HCT116 (cell line): ENCODE measurements at regions not wholly inside any gene's neighbourhood (a gene's known extent, or its start where the extent isn't known, plus 50 kb on each side); places are given as distances from the start of the nearest gene placed in this dataset.

Experiments
- ATAC-seq: fragments of 200-7000 bp; cut with Tn5 transposase; 2 replicates; pipeline ENCODE4 v1.9.1; 2020; ENCODE audit warnings: mild to moderate bottlenecking, moderate library complexity
- BruUV-seq: library from RNA; stranded (reverse); fragments of 400-500 nt; replicated peaks from 2 replicates; lab custom pipeline; 2021; lab: Mats Ljungman, UMichigan
- CTCF ChIA-PET: fragments of 300-600 bp; sonication (Branson Sonifier 250); formaldehyde crosslinking; loops from one replicate; lab custom pipeline; 2021; ENCODE audit warnings: antibody characterized with exemption; lab: Charles Lee
- POLR2A ChIA-PET: fragments of 300-600, 350-600 bp; sonication (Branson Sonifier 250); formaldehyde crosslinking; loops from one replicate; lab custom pipeline; 2021; ENCODE audit warnings: antibody characterized with exemption; lab: Charles Lee
- RAD21 ChIA-PET, 2 experiments: fragments of 300-600 bp; sonication (Branson Sonifier 250); formaldehyde crosslinking; loops; one replicate each; lab custom pipeline; 2023; ENCODE audit warnings: low total read pairs in 2 of 2; ENCODE audit not compliant: uncharacterized antibody in 2 of 2, unreplicated experiment in 2 of 2, low non-redundant PET in 1 of 2; lab: Charles Lee
- DNase-seq: peaks from one replicate; pipeline ENCODE4 v3.0.0-alpha.2; 2010; ENCODE audit warnings: low read depth, low spot score
- H2AFZ ChIP-seq: fragments of 200-600 bp; shearing (Covaris generic), sonication (generic); 2 replicates; pipeline ENCODE4 v1.6.1; 2017; ENCODE audit warnings: low read depth, mixed run types, mixed read lengths, antibody characterized with exemption, low read length; ENCODE audit not compliant: poor library complexity, severe bottlenecking
- H3K27ac ChIP-seq: 2 replicates; pipeline ENCODE4 v1.5.1; 2012; ENCODE audit warnings: low read depth, low read length
- H3K27me3 ChIP-seq: fragments of 200-600 bp; sonication (generic); 2 replicates; pipeline ENCODE4 v1.6.1; 2016; ENCODE audit warnings: mixed run types, low read length, mixed read lengths; ENCODE audit not compliant: insufficient read depth
- H3K36me3 ChIP-seq, 2 experiments: fragments of 200-500 bp in 1 of 2; fragments of 200-600 bp in 1 of 2; sonication (Bioruptor generic) in 1 of 2; sonication (generic) in 1 of 2; 2 replicates each; pipeline versions ENCODE4 v1.5.1 to v1.6.1; 2014 to 2016; ENCODE audit warnings: low read length in 2 of 2, inconsistent platforms in 1 of 2, mixed read lengths in 1 of 2, mixed run types in 1 of 2; ENCODE audit not compliant: insufficient read depth in 2 of 2, control insufficient read depth in 1 of 2
- H3K4me1 ChIP-seq, 2 experiments: fragments of 200-600 bp in 1 of 2; sonication (generic) in 1 of 2; 2 replicates each; pipeline versions ENCODE4 v1.5.1 to v1.6.1; 2012 to 2017; ENCODE audit warnings: low read length in 2 of 2, inconsistent platforms in 1 of 2, mild to moderate bottlenecking in 1 of 2, mixed read lengths in 1 of 2, mixed run types in 1 of 2, moderate library complexity in 1 of 2; ENCODE audit not compliant: insufficient read depth in 2 of 2, control insufficient read depth in 1 of 2
- H3K4me2 ChIP-seq: fragments of 200-600 bp; sonication (generic); 2 replicates; pipeline ENCODE4 v1.6.1; 2017; ENCODE audit warnings: mixed run types, low read length, mixed read lengths
- H3K4me3 ChIP-seq, 2 experiments: fragments of 200-600 bp in 1 of 2; sonication (generic) in 1 of 2; replicated peaks in 1 of 2; 2 replicates each; pipeline ENCODE4 v1.5.1; 2011 to 2016; ENCODE audit warnings: low read length in 2 of 2, control low read depth in 1 of 2, low read depth in 1 of 2, mild to moderate bottlenecking in 1 of 2, mixed read lengths in 1 of 2, mixed run types in 1 of 2
- H3K79me2 ChIP-seq: fragments of 200-600 bp; sonication (generic); 2 replicates; pipeline ENCODE4 v1.6.1; 2017; ENCODE audit warnings: mild to moderate bottlenecking, mixed run types, low read length, moderate library complexity, mixed read lengths; ENCODE audit not compliant: insufficient read depth
- H3K9ac ChIP-seq: fragments of 200-600 bp; sonication (generic); 2 replicates; pipeline ENCODE4 v1.6.1; 2016; ENCODE audit warnings: low read length, mixed read lengths
- H3K9me2 ChIP-seq: fragments of 200-600 bp; sonication (generic), shearing (Covaris generic); 2 replicates; pipeline ENCODE4 v1.6.1; 2017; ENCODE audit warnings: mixed run types, mild to moderate bottlenecking, moderate library complexity; ENCODE audit not compliant: insufficient read depth
- H3K9me3 ChIP-seq, 2 experiments: fragments of 200-500 bp in 1 of 2; fragments of 200-600 bp in 1 of 2; sonication (Bioruptor generic) in 1 of 2; sonication (generic) in 1 of 2; 2 replicates each; pipeline ENCODE4 v1.6.1; 2014 to 2017; ENCODE audit warnings: low read length in 2 of 2, mixed read lengths in 2 of 2, inconsistent platforms in 1 of 2, low read depth in 1 of 2, mild to moderate bottlenecking in 1 of 2, mixed run types in 1 of 2, moderate library complexity in 1 of 2; ENCODE audit not compliant: control insufficient read depth in 1 of 2, insufficient read depth in 1 of 2
- H4K20me1 ChIP-seq: fragments of 200-600 bp; sonication (generic), shearing (Covaris generic); 2 replicates; pipeline ENCODE4 v1.6.1; 2017; ENCODE audit warnings: mixed run types, mild to moderate bottlenecking, moderate library complexity; ENCODE audit not compliant: insufficient read depth
- CBX3 ChIP-seq: IDR thresholded peaks from 2 replicates; pipeline ENCODE4 v1.6.1; 2012; ENCODE audit warnings: low read depth
- CEBPB ChIP-seq: IDR thresholded peaks from 2 replicates; pipeline ENCODE4 v1.6.1; 2012; ENCODE audit warnings: low read depth
- CTCF ChIP-seq, 3 experiments: fragments of 200-600 bp in 1 of 3; sonication (generic) in 1 of 3; IDR thresholded peaks in 2 of 3; conservative IDR thresholded peaks in 1 of 3; 2 replicates each; pipeline ENCODE4 v1.5.1; 2012 to 2017; ENCODE audit warnings: low read depth in 2 of 3, low read length in 2 of 3, antibody characterized with exemption in 1 of 3, borderline replicate concordance in 1 of 3, control low read depth in 1 of 3, mild to moderate bottlenecking in 1 of 3, mixed read lengths in 1 of 3, mixed run types in 1 of 3, moderate library complexity in 1 of 3; ENCODE audit not compliant: insufficient read depth in 1 of 3
- JUND ChIP-seq: IDR thresholded peaks from 2 replicates; pipeline ENCODE4 v1.6.1; 2012
- POLR2A ChIP-seq: IDR thresholded peaks from 2 replicates; pipeline ENCODE4 v1.7.0; 2011; ENCODE audit warnings: borderline replicate concordance; ENCODE audit not compliant: insufficient read depth, insufficient read length; ENCODE audit errors: extremely low read depth
- RAD21 ChIP-seq: IDR thresholded peaks from 2 replicates; pipeline ENCODE4 v1.6.1; 2012; ENCODE audit warnings: low read depth, mild to moderate bottlenecking
- SP1 ChIP-seq: IDR thresholded peaks from 2 replicates; pipeline ENCODE4 v1.6.1; 2012; ENCODE audit warnings: low read depth
- ZBTB33 ChIP-seq: IDR thresholded peaks from 2 replicates; pipeline ENCODE4 v1.6.1; 2011; ENCODE audit warnings: mild to moderate bottlenecking, low read length, moderate library complexity; ENCODE audit not compliant: insufficient replicate concordance; ENCODE audit errors: extremely low read depth
- ZFX ChIP-seq: fragments of 450-650 bp; IDR thresholded peaks from 2 replicates; pipeline ENCODE4 v1.6.1; 2017
- intact Hi-C: fragments of 100-400 bp; cut with micrococcal nuclease; formaldehyde crosslinking; loops from 2 replicates; pipeline ENCODE4 v1.10.0; 2022

GRCh38 chr18:59062643-59063006, 77.1 kb upstream of the SEC11C start:
- no peak for DNase-seq
- H3K79me2 ChIP-seq: no peaks in the 10 kb centered on the region
- H3K9me2 ChIP-seq: no peaks in the 10 kb centered on the region
- ChIA-PET POLR2A (no interaction called here), RAD21 (no interaction called here), CTCF (no interaction called here)
- no peak overlapping the region for H3K27ac ChIP-seq
- no TSS peak for BruUV-seq
- H4K20me1 ChIP-seq: no peaks in the 10 kb centered on the region; the same call in 1 of the 2 replicates
- no peak overlapping the region for H3K9ac ChIP-seq
- no peaks in the 10 kb centered on the region for H3K36me3 ChIP-seq
- H3K4me2 ChIP-seq: no peak overlapping the region
- no peak overlapping the region for H2AFZ ChIP-seq
- TF ChIP-seq CBX3 (no peak), JUND (no peak), CEBPB (no peak), CTCF (IDR thresholded peaks at IDR 0.05 in 2 of 3, conservative IDR thresholded peaks at IDR 0.05 in 1 of 3; ENCODE audit: borderline replicate concordance in 1 of 3, insufficient read depth in 1 of 3, low read depth in 2 of 3, low read length in 2 of 3) (no peak), SP1 (no peak), POLR2A (no peak), ZBTB33 (no peak), RAD21 (no peak), ZFX (no peak)
- TF ChIP-seq, all 23 proteins: peak for 0
- H3K27me3 ChIP-seq: peaks cover 29% of the 10 kb centered on the region
- no peaks in the 10 kb centered on the region for H3K4me1 ChIP-seq
- H3K4me3 ChIP-seq: no peak overlapping the region
- no peaks in the 10 kb centered on the region for H3K9me3 ChIP-seq
- ATAC-seq: no peak
- intact Hi-C loops: no loop called here
